PC-3 (cell line): ENCODE measurements at regions not wholly inside any gene's neighbourhood (a gene's known extent, or its start where the extent isn't known, plus 50 kb on each side); places are given as distances from the start of the nearest gene placed in this dataset.

Experiments
- CTCF ChIP-seq: fragments of 300-600 bp; sonication (generic); conservative IDR thresholded peaks from 2 replicates; pipeline ENCODE4 v1.5.1; 2017; ENCODE audit warnings: antibody characterized with exemption, low read depth, mild to moderate bottlenecking, low read length
- EZH2 ChIP-seq: fragments of 300-600 bp; sonication (generic); IDR thresholded peaks from one replicate; pipeline ENCODE4 v1.6.1; 2017; ENCODE audit warnings: antibody characterized with exemption, mild to moderate bottlenecking, low read length; ENCODE audit not compliant: unreplicated experiment
- EZH2phosphoT487 ChIP-seq: fragments of 300-600 bp; sonication (generic); IDR thresholded peaks from 2 replicates; pipeline ENCODE4 v1.6.1; 2018; ENCODE audit warnings: mild to moderate bottlenecking, antibody characterized with exemption, low read length, borderline replicate concordance

GRCh38 chr16:87068762-87069150, 248.4 kb downstream of the C16orf95 start:
- TF ChIP-seq CTCF (no peak), EZH2phosphoT487 (no peak), EZH2 (no peak)
